ENCODE measurements at regions not wholly inside any gene's neighbourhood (a gene's known extent, or its start where the extent isn't known, plus 50 kb on each side); places are given as distances from the start of the nearest gene placed in this dataset.

GRCh38 chr10:42477170-42477569 lies 161.2 kb downstream of the ZNF33B start:
- no peak overlapping the region for H3K9ac ChIP-seq (replicated peaks; ENCODE audit: extremely low read depth, insufficient read depth, low read length)
- no peak overlapping the region for H3K4me3 ChIP-seq (replicated peaks in 1 of 3; ENCODE audit: insufficient read depth in 1 of 3, low read depth in 1 of 3, low read length in 3 of 3)
- no peaks in the 10 kb centered on the region for H4K20me1 ChIP-seq (replicated peaks; ENCODE audit: control insufficient read depth, extremely low read depth, insufficient read depth, low read length)
- H3K79me2 ChIP-seq (ENCODE audit: control insufficient read depth, insufficient read depth, low read length): no peaks in the 10 kb centered on the region
- DNase-seq (ENCODE audit: low read depth, low spot score) (no peak), FAIRE-seq (no peak)
- intact Hi-C loops (cut with micrococcal nuclease) (no loop called here), dilution Hi-C loops (cut with MboI; ENCODE audit: extremely low pct_ligation_motif_present, low sequenced_read_pairs) (no loop called here)
- no peaks in the 10 kb centered on the region for H3K9me1 ChIP-seq (replicated peaks; ENCODE audit: control insufficient read depth, extremely low read depth, insufficient read depth, low read length)
- BruUV-seq (replicated peaks): no TSS peak
- no peak for TF ChIP-seq CTCF (IDR thresholded peaks at IDR 0.05; ENCODE audit: extremely low read depth in 1 of 2, insufficient read depth in 1 of 2, low read depth in 1 of 2, low read length in 2 of 2)
- TF ChIP-seq EZH2 (IDR thresholded peaks at IDR 0.05; ENCODE audit: borderline replicate concordance, low read depth, low read length, severe bottlenecking): no peak
- TF ChIP-seq FOS (IDR thresholded peaks at IDR 0.05; ENCODE audit: borderline replicate concordance, insufficient read depth, low read length): no peak
- no peak for TF ChIP-seq MYC (IDR thresholded peaks at IDR 0.05; ENCODE audit: low read depth, low read length)
- TF ChIP-seq POLR2A (IDR thresholded peaks at IDR 0.05; ENCODE audit: low read depth, low read length): no peak
- TF ChIP-seq MAX (IDR thresholded peaks at IDR 0.05; ENCODE audit: insufficient read depth, insufficient read length): no peak
- TF ChIP-seq POLR2AphosphoS5 (IDR thresholded peaks at IDR 0.05; ENCODE audit: insufficient read depth, low read depth, low read length): no peak
- TF ChIP-seq JUN (IDR thresholded peaks at IDR 0.05; ENCODE audit: borderline replicate concordance, insufficient read depth, insufficient read length, low read depth): no peak
- no peak for TF ChIP-seq GATA2 (IDR thresholded peaks at IDR 0.05; ENCODE audit: insufficient read depth, insufficient read length, low read depth, low read length)
- H3K27me3 ChIP-seq (ENCODE audit: control insufficient read depth in 2 of 2, insufficient read depth in 2 of 2, low read length in 2 of 2): no peaks in the 10 kb centered on the region
- H3K36me3 ChIP-seq (ENCODE audit: control insufficient read depth in 2 of 2, extremely low read depth in 1 of 2, insufficient read depth in 2 of 2, low read length in 2 of 2): no peaks in the 10 kb centered on the region
- H3K9me3 ChIP-seq (replicated peaks; ENCODE audit: control insufficient read depth, insufficient read depth, low read length): no peaks in the 10 kb centered on the region
- no peak overlapping the region for H3K4me2 ChIP-seq (ENCODE audit: insufficient read depth, low read length)
- POLR2A ChIA-PET: no interaction called here
- CTCF ChIA-PET: no interaction called here
- no peaks in the 10 kb centered on the region for H3K4me1 ChIP-seq (ENCODE audit: control insufficient read depth, extremely low read depth, insufficient read depth, low read length)
- no peak overlapping the region for H3K27ac ChIP-seq (ENCODE audit: insufficient read depth, low read depth, low read length)
- no peak overlapping the region for H2AFZ ChIP-seq (ENCODE audit: low read depth, low read length)
